ENCODE measurements at regions not wholly inside any gene's neighbourhood (a gene's known extent, or its start where the extent isn't known, plus 50 kb on each side); places are given as distances from the start of the nearest gene placed in this dataset.

GRCh38 chr15:35181538-35181937, 96.4 kb upstream of the NANOGP8 start:
- TF ChIP-seq YY1 (IDR thresholded peaks at IDR 0.05; ENCODE audit: insufficient read depth, insufficient read length) (no peak), ZNF274 (IDR thresholded peaks at IDR 0.05; ENCODE audit: low read depth, low read length) (no peak)
